Parathyroid adenoma (tissue), 2 donors: ENCODE measurements at regions not wholly inside any gene's neighbourhood (a gene's known extent, or its start where the extent isn't known, plus 50 kb on each side); places are given as distances from the start of the nearest gene placed in this dataset.

Experiments used
- H2AFZ ChIP-seq: fragments of 300-600 bp; sonication (generic); one replicate; pipeline ENCODE4 v1.7.0; 2017; ENCODE audit warnings: antibody characterized with exemption, mild to moderate bottlenecking
- H3K27ac ChIP-seq: fragments of 300-600 bp; sonication (generic); one replicate; pipeline ENCODE4 v1.7.0; 2017
- H3K27me3 ChIP-seq: fragments of 300-600 bp; sonication (generic); one replicate; pipeline ENCODE4 v1.7.0; 2017; ENCODE audit warnings: low read length; ENCODE audit not compliant: control insufficient read depth, insufficient read depth
- H3K36me3 ChIP-seq: fragments of 300-600 bp; sonication (generic); one replicate; pipeline ENCODE4 v1.7.0; 2017; ENCODE audit warnings: low read length; ENCODE audit not compliant: control insufficient read depth, insufficient read depth
- H3K4me1 ChIP-seq: fragments of 300-600 bp; sonication (generic); one replicate; pipeline ENCODE4 v1.7.0; 2017; ENCODE audit warnings: control low read depth
- H3K4me2 ChIP-seq: fragments of 300-600 bp; sonication (generic); one replicate; pipeline ENCODE4 v1.7.0; 2017; ENCODE audit warnings: low read length
- H3K4me3 ChIP-seq: fragments of 300-600 bp; sonication (generic); one replicate; pipeline ENCODE4 v1.7.0; 2017; ENCODE audit warnings: low read depth, low read length
- H3K79me2 ChIP-seq: fragments of 300-600 bp; sonication (generic); one replicate; pipeline ENCODE4 v1.7.0; 2017; ENCODE audit warnings: control low read depth
- H3K9ac ChIP-seq: fragments of 300-600 bp; sonication (generic); one replicate; pipeline ENCODE4 v1.7.0; 2017; ENCODE audit warnings: mild to moderate bottlenecking
- H3K9me3 ChIP-seq: fragments of 300-600 bp; sonication (generic); one replicate; pipeline ENCODE4 v1.7.0; 2017; ENCODE audit warnings: low read length; ENCODE audit not compliant: control insufficient read depth
- TF ChIP-seq, protein P1 (sequence below): fragments of 300-600 bp; sonication (generic); IDR thresholded peaks from one replicate; pipeline ENCODE4 v1.7.0; 2017; ENCODE audit warnings: antibody characterized with exemption, mild to moderate bottlenecking
- donor health status: primary hyperparathyroidism.

DNA sequence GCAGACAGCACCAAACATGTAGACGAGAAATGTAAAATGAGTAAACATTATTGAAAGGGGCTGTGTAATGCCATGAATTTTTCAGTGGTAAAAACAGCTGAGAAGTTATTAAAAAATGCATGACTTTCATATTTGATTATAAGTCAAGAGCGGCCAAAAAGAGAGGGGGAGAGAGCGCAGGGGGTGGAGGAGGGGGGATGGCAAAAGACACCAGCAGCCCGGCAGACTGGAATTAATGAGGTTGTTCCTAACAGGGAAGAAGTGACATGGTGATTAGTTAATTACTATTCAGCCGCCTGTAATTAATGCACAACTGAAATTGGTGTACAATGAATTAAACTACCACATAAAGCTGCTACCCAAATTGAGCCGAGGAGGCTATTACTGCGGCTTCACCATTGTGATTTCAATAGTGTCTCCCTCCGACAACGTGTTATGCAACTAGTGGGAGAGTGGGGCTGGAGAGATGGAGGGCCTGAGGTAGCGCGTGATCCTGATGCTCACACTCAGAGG is 89.1 kb upstream of the VSTM2B start:
- Histone ChIP-seq H3K9ac (no peak overlapping the region), H2AFZ (no peak overlapping the region), H3K4me2 (no peak overlapping the region), H3K9me3 (no peaks in the 10 kb centered on the region), H3K27ac (no peak overlapping the region), H3K79me2 (no peaks in the 10 kb centered on the region), H3K4me3 (no peak overlapping the region), H3K27me3 (no peaks in the 10 kb centered on the region), H3K4me1 (no peaks in the 10 kb centered on the region), H3K36me3 (no peaks in the 10 kb centered on the region)
- TF ChIP-seq, protein P1, sequence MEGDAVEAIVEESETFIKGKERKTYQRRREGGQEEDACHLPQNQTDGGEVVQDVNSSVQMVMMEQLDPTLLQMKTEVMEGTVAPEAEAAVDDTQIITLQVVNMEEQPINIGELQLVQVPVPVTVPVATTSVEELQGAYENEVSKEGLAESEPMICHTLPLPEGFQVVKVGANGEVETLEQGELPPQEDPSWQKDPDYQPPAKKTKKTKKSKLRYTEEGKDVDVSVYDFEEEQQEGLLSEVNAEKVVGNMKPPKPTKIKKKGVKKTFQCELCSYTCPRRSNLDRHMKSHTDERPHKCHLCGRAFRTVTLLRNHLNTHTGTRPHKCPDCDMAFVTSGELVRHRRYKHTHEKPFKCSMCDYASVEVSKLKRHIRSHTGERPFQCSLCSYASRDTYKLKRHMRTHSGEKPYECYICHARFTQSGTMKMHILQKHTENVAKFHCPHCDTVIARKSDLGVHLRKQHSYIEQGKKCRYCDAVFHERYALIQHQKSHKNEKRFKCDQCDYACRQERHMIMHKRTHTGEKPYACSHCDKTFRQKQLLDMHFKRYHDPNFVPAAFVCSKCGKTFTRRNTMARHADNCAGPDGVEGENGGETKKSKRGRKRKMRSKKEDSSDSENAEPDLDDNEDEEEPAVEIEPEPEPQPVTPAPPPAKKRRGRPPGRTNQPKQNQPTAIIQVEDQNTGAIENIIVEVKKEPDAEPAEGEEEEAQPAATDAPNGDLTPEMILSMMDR = no peak

DNA sequence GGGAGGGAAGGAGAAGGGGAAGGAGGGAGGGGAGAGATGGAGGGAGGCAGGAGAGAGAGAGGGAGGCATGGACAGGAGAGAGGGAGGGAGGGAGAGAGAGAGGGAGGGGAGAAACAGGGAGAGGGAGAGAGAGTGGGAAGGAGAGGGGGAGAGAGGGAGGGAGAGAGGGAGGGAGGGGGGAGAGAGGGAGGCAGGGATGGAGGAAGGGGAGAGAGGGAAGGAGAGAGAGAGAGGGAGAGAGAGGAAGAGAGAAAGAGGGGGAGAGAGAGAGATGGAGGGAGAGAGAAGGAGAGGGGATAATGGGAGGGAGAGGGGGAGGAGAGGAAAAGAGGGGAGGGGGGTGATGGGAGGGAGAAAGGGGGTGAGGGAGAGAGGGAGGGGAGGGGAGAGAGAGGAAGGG is 86.8 kb upstream of the VSTM2B start:
- Histone ChIP-seq H3K79me2 (no peaks in the 10 kb centered on the region), H3K4me3 (no peak overlapping the region), H3K4me1 (no peaks in the 10 kb centered on the region), H3K9me3 (no peaks in the 10 kb centered on the region), H3K9ac (no peak overlapping the region), H2AFZ (no peak overlapping the region), H3K36me3 (no peaks in the 10 kb centered on the region), H3K27ac (no peak overlapping the region), H3K4me2 (no peak overlapping the region), H3K27me3 (no peaks in the 10 kb centered on the region)
- TF ChIP-seq, protein P1 = no peak

DNA sequence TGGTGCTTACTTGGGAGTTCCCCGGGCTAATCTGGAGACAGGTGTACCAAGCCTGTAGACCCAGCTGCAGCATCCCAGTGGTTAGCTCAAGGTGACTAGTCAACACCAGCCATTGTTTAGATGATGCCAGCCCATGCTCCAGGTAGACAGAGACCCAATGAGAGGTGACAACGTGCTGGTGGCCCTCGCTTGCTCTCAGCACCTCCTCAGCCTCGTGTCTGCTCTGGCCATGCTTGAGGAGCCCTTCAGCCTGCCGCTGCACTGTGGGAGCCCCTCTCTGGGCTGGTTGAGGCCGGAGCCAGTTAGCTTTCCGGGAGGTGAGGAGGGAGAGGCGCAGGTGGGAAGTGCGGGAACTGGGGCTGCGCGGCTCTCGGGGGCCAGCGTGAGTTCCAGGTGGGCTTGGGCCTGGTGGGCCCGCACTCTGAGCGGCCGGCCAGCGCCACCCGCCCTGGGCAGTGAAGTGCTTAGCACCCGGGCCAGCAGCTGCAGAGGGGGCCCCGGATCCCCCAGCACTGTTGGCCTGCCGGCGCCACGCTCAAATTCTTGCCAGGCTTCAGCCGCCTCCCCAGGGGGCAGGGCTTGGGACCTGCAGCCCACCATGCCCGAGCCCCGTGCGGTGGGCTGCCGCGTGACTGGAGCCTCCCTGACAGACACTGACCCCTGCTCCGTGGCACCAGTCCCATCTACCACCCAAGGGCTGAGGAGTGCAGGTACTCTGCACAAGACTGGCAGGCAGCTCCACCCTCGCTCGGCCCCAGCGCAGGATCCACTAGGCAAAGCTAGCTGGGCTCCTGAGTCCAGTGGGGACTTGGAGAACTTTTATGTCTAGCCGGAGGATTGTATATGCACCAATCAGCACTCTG is 85.9 kb upstream of the VSTM2B start:
- no peak overlapping the region for H3K27ac ChIP-seq
- no peaks in the 10 kb centered on the region for H3K79me2 ChIP-seq
- TF ChIP-seq, protein P1 = no peak
- no peak overlapping the region for H3K4me2 ChIP-seq
- H3K9ac ChIP-seq = no peak overlapping the region
- no peaks in the 10 kb centered on the region for H3K9me3 ChIP-seq
- H3K4me3 ChIP-seq = no peak overlapping the region
- no peaks in the 10 kb centered on the region for H3K27me3 ChIP-seq
- no peak overlapping the region for H2AFZ ChIP-seq
- H3K36me3 ChIP-seq = no peaks in the 10 kb centered on the region
- no peaks in the 10 kb centered on the region for H3K4me1 ChIP-seq

DNA sequence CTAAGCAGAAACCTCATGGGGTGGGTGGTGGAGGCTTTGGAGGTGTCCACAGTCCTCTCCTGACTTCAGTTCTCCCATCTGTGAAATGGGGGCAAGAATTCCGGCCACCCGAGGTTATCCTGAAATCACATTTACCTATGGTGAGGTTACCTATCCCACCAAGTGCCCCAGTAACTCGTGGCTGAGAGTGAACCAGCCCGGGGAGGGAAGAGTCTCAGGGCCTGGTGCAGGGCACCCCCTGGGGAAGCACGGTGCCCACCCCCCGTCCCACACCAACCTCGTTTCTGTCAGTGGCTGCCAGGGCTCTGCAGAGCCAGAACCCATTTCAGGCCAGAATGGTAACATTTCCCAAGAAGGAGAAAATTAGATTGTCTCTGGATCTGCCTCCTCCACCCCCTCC is 83.7 kb upstream of the VSTM2B start:
- Histone ChIP-seq H3K9me3 (no peaks in the 10 kb centered on the region), H3K4me3 (no peak overlapping the region), H2AFZ (no peak overlapping the region), H3K9ac (no peak overlapping the region), H3K27me3 (no peaks in the 10 kb centered on the region), H3K4me2 (no peak overlapping the region), H3K27ac (no peak overlapping the region), H3K79me2 (no peaks in the 10 kb centered on the region), H3K4me1 (no peaks in the 10 kb centered on the region), H3K36me3 (no peaks in the 10 kb centered on the region)
- TF ChIP-seq, protein P1 = no peak

DNA sequence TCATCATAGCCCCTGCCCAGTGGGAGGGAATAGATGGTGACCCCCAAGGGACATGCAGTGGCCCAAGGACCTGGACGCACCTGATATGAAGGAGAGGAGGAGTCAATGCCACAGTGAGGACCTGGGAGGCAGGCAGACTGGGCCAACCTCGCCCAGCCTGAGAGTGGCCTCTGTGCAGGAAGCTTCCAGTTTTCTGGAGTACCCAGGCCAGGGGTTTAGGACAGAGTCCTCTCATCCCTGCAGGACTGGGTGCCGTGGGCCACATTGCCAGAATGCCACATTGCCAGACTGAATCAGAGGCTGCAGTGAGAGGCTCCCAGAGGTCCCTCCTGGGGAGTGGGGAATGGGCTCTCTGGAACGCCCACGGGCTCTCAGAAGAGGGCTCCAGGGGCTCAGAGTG is 82.9 kb upstream of the VSTM2B start:
- Histone ChIP-seq H3K9me3 (no peaks in the 10 kb centered on the region), H3K4me1 (no peaks in the 10 kb centered on the region)
- TF ChIP-seq, protein P1 = no peak

More for the DNA sequence above, 82.9 kb upstream of the VSTM2B start:
- Histone ChIP-seq H3K79me2 (no peaks in the 10 kb centered on the region), H3K4me3 (no peak overlapping the region), H2AFZ (no peak overlapping the region), H3K27me3 (no peaks in the 10 kb centered on the region), H3K27ac (no peak overlapping the region), H3K9ac (no peak overlapping the region), H3K4me2 (no peak overlapping the region), H3K36me3 (no peaks in the 10 kb centered on the region)
